ENCODE measurements at regions not wholly inside any gene's neighbourhood (a gene's known extent, or its start where the extent isn't known, plus 50 kb on each side); places are given as distances from the start of the nearest gene placed in this dataset.
"Not testable (repeated sequence)": the region's sequence is repeated elsewhere in the genome, so short reads cannot be mapped to it uniquely, and the experiment has no call there.

DNA sequence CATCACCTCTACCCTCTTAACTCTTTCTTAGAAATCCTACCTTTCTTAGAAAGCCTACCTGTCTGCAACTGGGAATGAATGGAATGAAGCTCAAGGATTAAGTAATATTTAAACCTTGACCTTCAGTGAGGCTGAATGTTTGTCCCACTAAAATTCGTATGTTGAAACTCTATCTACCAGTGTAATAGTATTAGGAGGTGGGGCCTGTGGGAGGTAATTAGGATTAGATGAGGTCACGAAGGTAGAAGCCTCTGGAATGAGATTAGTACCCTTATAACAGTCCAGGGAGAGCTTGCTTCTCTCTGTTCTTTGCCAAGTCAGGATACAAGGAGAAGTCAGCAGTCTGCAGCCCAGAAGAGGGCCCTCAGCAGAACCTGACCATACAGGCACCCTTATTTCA, 158.0 kb downstream of the TENT5A start:
- TF ChIP-seq, protein P1, sequence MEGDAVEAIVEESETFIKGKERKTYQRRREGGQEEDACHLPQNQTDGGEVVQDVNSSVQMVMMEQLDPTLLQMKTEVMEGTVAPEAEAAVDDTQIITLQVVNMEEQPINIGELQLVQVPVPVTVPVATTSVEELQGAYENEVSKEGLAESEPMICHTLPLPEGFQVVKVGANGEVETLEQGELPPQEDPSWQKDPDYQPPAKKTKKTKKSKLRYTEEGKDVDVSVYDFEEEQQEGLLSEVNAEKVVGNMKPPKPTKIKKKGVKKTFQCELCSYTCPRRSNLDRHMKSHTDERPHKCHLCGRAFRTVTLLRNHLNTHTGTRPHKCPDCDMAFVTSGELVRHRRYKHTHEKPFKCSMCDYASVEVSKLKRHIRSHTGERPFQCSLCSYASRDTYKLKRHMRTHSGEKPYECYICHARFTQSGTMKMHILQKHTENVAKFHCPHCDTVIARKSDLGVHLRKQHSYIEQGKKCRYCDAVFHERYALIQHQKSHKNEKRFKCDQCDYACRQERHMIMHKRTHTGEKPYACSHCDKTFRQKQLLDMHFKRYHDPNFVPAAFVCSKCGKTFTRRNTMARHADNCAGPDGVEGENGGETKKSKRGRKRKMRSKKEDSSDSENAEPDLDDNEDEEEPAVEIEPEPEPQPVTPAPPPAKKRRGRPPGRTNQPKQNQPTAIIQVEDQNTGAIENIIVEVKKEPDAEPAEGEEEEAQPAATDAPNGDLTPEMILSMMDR (IDR thresholded peaks at IDR 0.05; ENCODE audit: control extremely low read depth, extremely low read depth) = no peak
- no peak overlapping the region for H3K4me3 ChIP-seq
- H3K9me3 ChIP-seq (ENCODE audit: control insufficient read depth in 4 of 4, insufficient read depth in 3 of 4, low read length in 3 of 4) = no peaks in the 10 kb centered on the region
- no peaks in the 10 kb centered on the region for H3K4me1 ChIP-seq (ENCODE audit: control insufficient read depth in 5 of 5, insufficient read depth in 5 of 5, low read length in 5 of 5)
- no peak overlapping the region for H3K9ac ChIP-seq (ENCODE audit: insufficient read depth in 1 of 2, low read length in 2 of 2)
- H3K27me3 ChIP-seq (ENCODE audit: control insufficient read depth in 3 of 3, insufficient read depth in 3 of 3, low read length in 2 of 3) = no peaks in the 10 kb centered on the region
- DNase-seq (no peak), ATAC-seq (ENCODE audit: insufficient read depth, low FRiP score) (no peak)
- WGBS, 2 donors = 60 to 78% methylated on average over 2 of the region's 2 CpGs
- H3K27ac ChIP-seq (ENCODE audit: low read depth in 1 of 2, low read length in 1 of 2) = no peak overlapping the region
- H3K36me3 ChIP-seq (ENCODE audit: control insufficient read depth in 4 of 4, insufficient read depth in 4 of 4, low read length in 4 of 4) = no peaks in the 10 kb centered on the region

DNA sequence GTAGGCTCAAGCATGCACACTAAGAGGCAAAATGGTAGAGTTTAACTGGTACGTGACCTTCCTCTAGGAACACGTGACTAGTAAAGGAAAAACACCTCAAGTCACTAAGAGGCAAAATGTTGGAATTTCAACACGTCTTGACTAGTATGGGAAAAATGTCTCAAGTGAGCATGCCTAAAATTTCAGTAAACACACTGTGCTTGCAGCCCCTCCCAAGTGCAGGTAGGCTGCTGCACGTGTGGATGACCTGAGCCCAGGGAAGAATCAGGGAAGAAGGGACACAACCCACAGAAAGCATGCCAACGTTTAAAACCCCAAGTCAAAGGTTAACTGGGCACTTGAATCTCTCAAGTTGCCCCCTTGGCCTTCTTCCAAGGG, 162.2 kb downstream of the TENT5A start:
- no peak for ATAC-seq (ENCODE audit: insufficient read depth, low FRiP score)

DNA sequence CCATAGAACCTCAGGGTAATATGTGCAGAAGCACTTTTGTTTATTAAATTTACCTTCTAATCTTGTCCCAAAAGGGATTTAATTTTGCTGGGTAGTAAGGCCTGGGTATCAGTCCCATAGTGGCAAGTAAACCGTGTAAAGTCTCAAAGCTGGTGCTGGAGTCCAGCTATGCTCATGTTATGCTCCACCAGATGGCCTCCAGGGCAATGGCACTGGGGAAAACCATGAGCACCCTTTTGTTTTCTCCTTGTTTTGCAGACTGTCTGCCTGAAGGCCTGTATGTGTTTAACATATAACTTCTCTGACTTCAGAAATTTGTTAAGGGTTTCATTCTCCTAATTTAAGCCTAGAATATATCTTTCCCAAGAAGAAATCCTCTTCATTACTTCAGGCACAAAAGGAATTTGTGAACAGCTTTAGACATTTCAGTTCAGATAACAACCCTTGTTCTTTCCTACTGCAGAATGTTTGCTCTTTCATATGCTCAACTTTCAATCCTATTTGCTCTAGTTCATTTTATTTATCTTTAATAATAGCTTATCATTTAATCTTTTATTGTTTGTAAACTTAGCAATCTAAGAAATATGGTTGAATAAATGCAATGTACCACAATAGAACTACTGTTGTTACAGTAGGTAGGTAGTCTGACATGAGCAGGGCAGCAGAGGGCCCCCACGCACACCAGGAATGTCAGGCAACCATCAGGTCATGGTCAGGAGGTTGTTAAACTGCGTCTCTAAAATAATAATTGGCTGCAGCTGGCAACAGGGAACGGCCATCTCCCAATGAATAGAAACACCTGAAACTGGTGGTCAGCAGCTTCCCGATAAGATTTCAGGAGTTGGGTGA, 162.8 kb downstream of the TENT5A start:
- no peaks in the 10 kb centered on the region for H3K36me3 ChIP-seq (ENCODE audit: control insufficient read depth in 4 of 4, insufficient read depth in 4 of 4, low read length in 4 of 4)
- H3K4me3 ChIP-seq = no peak overlapping the region
- H3K27me3 ChIP-seq (ENCODE audit: control insufficient read depth in 3 of 3, insufficient read depth in 3 of 3, low read length in 2 of 3) = no peaks in the 10 kb centered on the region
- ATAC-seq (ENCODE audit: insufficient read depth, low FRiP score) (no peak), DNase-seq (no peak)
- H3K27ac ChIP-seq (ENCODE audit: low read depth in 1 of 2, low read length in 1 of 2) = no peak overlapping the region
- TF ChIP-seq, protein P1 (IDR thresholded peaks at IDR 0.05; ENCODE audit: control extremely low read depth, extremely low read depth) = no peak
- H3K9ac ChIP-seq (ENCODE audit: insufficient read depth in 1 of 2, low read length in 2 of 2) = no peak overlapping the region
- 61 to 80% methylated on average over 5 of the region's 5 CpGs for WGBS, 2 donors
- H3K4me1 ChIP-seq (ENCODE audit: control insufficient read depth in 5 of 5, insufficient read depth in 5 of 5, low read length in 5 of 5) = no peaks in the 10 kb centered on the region
- H3K9me3 ChIP-seq (ENCODE audit: control insufficient read depth in 4 of 4, insufficient read depth in 3 of 4, low read length in 3 of 4) = no peaks in the 10 kb centered on the region

More for the DNA sequence above, 162.2 kb downstream of the TENT5A start:
- TF ChIP-seq, protein P1 (IDR thresholded peaks at IDR 0.05; ENCODE audit: control extremely low read depth, extremely low read depth) = no peak
- peak in 2 of 3 donors; percentile 32 to 61 for DNase-seq
- Histone ChIP-seq H3K27ac (ENCODE audit: low read depth in 1 of 2, low read length in 1 of 2) (no peak overlapping the region), H3K9me3 (ENCODE audit: control insufficient read depth in 4 of 4, insufficient read depth in 3 of 4, low read length in 3 of 4) (no peaks in the 10 kb centered on the region), H3K4me1 (ENCODE audit: control insufficient read depth in 5 of 5, insufficient read depth in 5 of 5, low read length in 5 of 5) (no peaks in the 10 kb centered on the region), H3K4me3 (no peak overlapping the region), H3K36me3 (ENCODE audit: control insufficient read depth in 4 of 4, insufficient read depth in 4 of 4, low read length in 4 of 4) (no peaks in the 10 kb centered on the region), H3K9ac (ENCODE audit: insufficient read depth in 1 of 2, low read length in 2 of 2) (no peak overlapping the region), H3K27me3 (ENCODE audit: control insufficient read depth in 3 of 3, insufficient read depth in 3 of 3, low read length in 2 of 3) (no peaks in the 10 kb centered on the region)
- 51 to 76% methylated on average over 5 of the region's 5 CpGs for WGBS, 2 donors

DNA sequence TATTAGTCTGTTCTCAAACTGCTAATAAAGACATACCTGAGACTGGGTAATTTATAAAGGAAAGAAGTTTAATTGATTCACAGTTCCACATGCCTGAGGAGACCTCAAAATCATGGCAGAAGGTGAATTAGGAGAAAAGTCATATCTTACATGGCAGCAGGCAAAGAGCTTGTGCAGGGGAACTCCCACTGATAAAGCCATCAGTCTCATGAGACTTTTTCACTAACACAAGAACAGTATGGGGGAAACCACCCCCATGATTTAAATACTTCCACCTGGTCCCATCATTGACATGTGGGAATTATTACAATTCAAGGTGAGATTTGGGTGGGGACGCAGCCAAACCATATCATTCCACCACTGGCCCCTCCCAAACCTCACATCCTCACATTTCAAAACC, 166.8 kb downstream of the TENT5A start:
- not testable (repeated sequence) for H3K9ac ChIP-seq (ENCODE audit: insufficient read depth in 1 of 2, low read length in 2 of 2); H3K27ac ChIP-seq (ENCODE audit: low read depth in 1 of 2, low read length in 1 of 2); H3K36me3 ChIP-seq (ENCODE audit: control insufficient read depth in 4 of 4, insufficient read depth in 4 of 4, low read length in 4 of 4); H3K4me1 ChIP-seq (ENCODE audit: control insufficient read depth in 5 of 5, insufficient read depth in 5 of 5, low read length in 5 of 5); DNase-seq; H3K9me3 ChIP-seq (ENCODE audit: control insufficient read depth in 4 of 4, insufficient read depth in 3 of 4, low read length in 3 of 4); H3K4me3 ChIP-seq; H3K27me3 ChIP-seq (ENCODE audit: control insufficient read depth in 3 of 3, insufficient read depth in 3 of 3, low read length in 2 of 3); ATAC-seq (ENCODE audit: insufficient read depth, low FRiP score)
- WGBS, 2 donors = 18 to 78% methylated on average over 1 of the region's 1 CpG

DNA sequence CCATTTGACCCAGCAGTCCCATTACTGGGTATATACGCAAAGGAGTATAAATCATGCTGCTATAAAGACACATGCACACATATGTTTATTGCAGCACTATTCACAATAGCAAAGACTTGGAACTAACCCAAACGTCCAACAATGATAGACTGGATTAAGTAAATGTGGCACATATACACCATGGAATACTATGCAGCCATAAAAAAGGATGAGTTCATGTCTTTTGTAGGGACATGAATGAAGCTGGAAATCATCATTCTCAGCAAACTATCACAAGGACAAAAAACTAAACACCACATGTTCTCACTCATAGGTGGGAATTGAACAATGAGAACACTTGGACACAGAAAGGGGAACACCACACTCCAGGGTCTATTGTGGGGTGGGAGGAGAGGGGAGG, 168.3 kb downstream of the TENT5A start:
- not testable (repeated sequence) for H3K9ac ChIP-seq (ENCODE audit: insufficient read depth in 1 of 2, low read length in 2 of 2); H3K4me1 ChIP-seq (ENCODE audit: control insufficient read depth in 5 of 5, insufficient read depth in 5 of 5, low read length in 5 of 5); H3K27me3 ChIP-seq (ENCODE audit: control insufficient read depth in 3 of 3, insufficient read depth in 3 of 3, low read length in 2 of 3); H3K4me3 ChIP-seq; DNase-seq; H3K27ac ChIP-seq (ENCODE audit: low read depth in 1 of 2, low read length in 1 of 2); ATAC-seq (ENCODE audit: insufficient read depth, low FRiP score); H3K9me3 ChIP-seq (ENCODE audit: control insufficient read depth in 4 of 4, insufficient read depth in 3 of 4, low read length in 3 of 4); H3K36me3 ChIP-seq (ENCODE audit: control insufficient read depth in 4 of 4, insufficient read depth in 4 of 4, low read length in 4 of 4)
- WGBS, 2 donors = 70 to 95% methylated on average over 2 of the region's 2 CpGs

Data from lung (tissue), 11 donors.